HG02981 (cell line): ENCODE measurements at regions not wholly inside any gene's neighbourhood (a gene's known extent, or its start where the extent isn't known, plus 50 kb on each side); places are given as distances from the start of the nearest gene placed in this dataset.

ENCODE experiments used
- ATAC-seq: cut with Tn5 transposase; IDR thresholded peaks from one replicate; pipeline ENCODE4 v1.9.1; 2021; ENCODE audit warnings: mild to moderate bottlenecking, moderate library complexity; ENCODE audit not compliant: unreplicated experiment

GRCh38 chr5:17888155-17888554, 253.9 kb downstream of the TAF11L14 start:
- no peak for ATAC-seq

- no peak for ATAC-seq
Measured at GRCh38 chr5:17890501-17890900, 256.2 kb downstream of the TAF11L14 start.

- no peak for ATAC-seq
Measured at GRCh38 chr5:17891881-17892280, 257.6 kb downstream of the TAF11L14 start.

GRCh38 chr5:17893026-17893635, 258.9 kb downstream of the TAF11L14 start:
- ATAC-seq: no peak

- no peak for ATAC-seq
Measured at GRCh38 chr5:17895288-17896033, 261.2 kb downstream of the TAF11L14 start.

- no peak for ATAC-seq
Measured at GRCh38 chr5:17896605-17897004, 262.3 kb downstream of the TAF11L14 start.

- ATAC-seq: no peak
Measured at GRCh38 chr5:17897776-17898175, 263.5 kb downstream of the TAF11L14 start.

- no peak for ATAC-seq
Measured at GRCh38 chr5:17898766-17899165, 264.5 kb downstream of the TAF11L14 start.

- peak; percentile 62 for ATAC-seq
Measured at GRCh38 chr5:17907094-17907493, 272.8 kb downstream of the TAF11L14 start.

- peak; percentile 51 for ATAC-seq
Measured at GRCh38 chr5:17910318-17910717, 276.1 kb downstream of the TAF11L14 start.

- no peak for ATAC-seq
Measured at GRCh38 chr5:17912794-17913193, 278.5 kb downstream of the TAF11L14 start.

GRCh38 chr5:17916446-17916845, 282.2 kb downstream of the TAF11L14 start:
- ATAC-seq: no peak

- ATAC-seq: no peak
Measured at GRCh38 chr5:17917465-17917864, 283.2 kb downstream of the TAF11L14 start.

GRCh38 chr5:17918373-17919104, 284.3 kb downstream of the TAF11L14 start:
- no peak for ATAC-seq

GRCh38 chr5:17925276-17925675, 291.0 kb downstream of the TAF11L14 start:
- no peak for ATAC-seq

GRCh38 chr5:17928581-17928981, 294.3 kb downstream of the TAF11L14 start:
- ATAC-seq: no peak

GRCh38 chr5:17929171-17929570, 294.9 kb downstream of the TAF11L14 start:
- ATAC-seq: no peak

- ATAC-seq: no peak
Measured at GRCh38 chr5:17930346-17930745, 296.1 kb downstream of the TAF11L14 start.

- ATAC-seq: no peak
Measured at GRCh38 chr5:17944046-17944445, 309.8 kb downstream of the TAF11L14 start.

- no peak for ATAC-seq
Measured at GRCh38 chr5:17947029-17947428, 312.8 kb downstream of the TAF11L14 start.

GRCh38 chr5:17951392-17952169, 317.3 kb downstream of the TAF11L14 start:
- ATAC-seq: no peak
